LNCaP clone FGC (cell line): ENCODE measurements at regions not wholly inside any gene's neighbourhood (a gene's known extent, or its start where the extent isn't known, plus 50 kb on each side); places are given as distances from the start of the nearest gene placed in this dataset.
"Not testable (repeated sequence)": the region's sequence is repeated elsewhere in the genome, so short reads cannot be mapped to it uniquely, and the experiment has no call there.

ENCODE experiments used
- DNase-seq: peaks from one replicate; pipeline ENCODE4 v3.0.0-alpha.2; 2011; ENCODE audit warnings: low read depth
- H3K4me3 ChIP-seq: 2 replicates; pipeline ENCODE4 v1.5.1; 2011; ENCODE audit warnings: mild to moderate bottlenecking, low read depth, low read length, control low read depth
- CTCF ChIP-seq: IDR thresholded peaks from 2 replicates; pipeline ENCODE4 v1.5.1; 2012; ENCODE audit warnings: mild to moderate bottlenecking; ENCODE audit not compliant: control insufficient read depth, insufficient read depth; ENCODE audit errors: extremely low read depth

DNA sequence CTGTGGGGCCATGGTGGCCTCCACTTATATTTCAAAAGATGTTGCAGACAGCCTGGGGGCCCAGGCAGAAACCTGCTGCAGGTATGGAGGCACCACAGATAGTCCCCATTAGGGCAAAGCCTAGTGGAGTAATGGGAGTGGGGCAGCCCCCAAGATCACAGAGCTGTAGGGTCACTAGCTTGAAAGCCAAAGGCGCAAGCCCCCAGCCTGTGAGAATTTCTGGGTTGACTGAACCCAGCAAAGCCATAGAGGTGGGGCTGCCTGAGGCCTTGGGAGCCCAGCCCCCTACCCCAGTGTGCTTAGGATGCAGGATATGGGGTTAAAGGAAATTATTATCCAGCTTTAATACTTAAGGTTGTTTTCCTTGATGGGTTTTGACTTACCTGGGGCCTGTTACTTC, 165.3 kb upstream of the FBN2 start:
- no peak for DNase-seq
- no peak overlapping the region for H3K4me3 ChIP-seq
- TF ChIP-seq CTCF: no peak

DNA sequence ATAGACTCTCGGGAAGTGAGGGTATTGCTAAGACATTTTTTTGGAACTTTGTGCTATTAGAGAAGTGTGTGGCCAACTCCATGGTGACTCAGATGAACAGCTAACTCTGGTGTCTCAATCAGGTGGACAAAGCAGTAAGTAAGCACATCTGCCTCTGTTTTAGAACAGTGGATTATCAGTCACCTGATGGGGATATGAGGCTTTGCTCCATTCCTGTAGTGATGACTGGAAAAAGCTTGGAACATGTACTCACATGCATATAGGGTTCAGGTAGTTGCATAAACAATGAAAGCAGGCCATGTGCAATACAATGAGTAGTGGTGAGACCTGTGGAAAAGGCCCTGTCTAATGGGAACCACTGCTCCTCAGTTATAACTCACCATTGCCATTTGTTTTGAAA, 168.2 kb upstream of the FBN2 start:
- DNase-seq: no peak
- TF ChIP-seq CTCF: no peak
- H3K4me3 ChIP-seq: no peak overlapping the region

DNA sequence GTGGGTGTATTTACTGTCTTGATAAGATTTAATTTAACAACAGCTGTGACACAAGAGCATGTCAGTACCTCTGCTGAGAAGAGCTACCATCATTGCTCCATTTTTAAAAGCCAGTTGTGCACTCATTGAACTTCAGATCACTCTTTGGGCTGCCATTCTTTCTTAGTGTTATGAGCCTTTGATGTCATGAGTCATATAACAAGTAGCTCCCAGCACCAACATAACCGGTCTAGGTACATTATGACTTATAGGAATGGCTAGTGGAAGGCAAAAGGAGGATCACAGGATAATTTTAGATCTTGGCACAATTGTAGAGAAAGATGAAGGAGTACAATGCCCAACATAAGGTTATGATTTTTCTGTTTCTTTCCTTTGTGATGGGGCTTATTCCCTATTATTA, 170.8 kb upstream of the FBN2 start:
- no peak for DNase-seq
- TF ChIP-seq CTCF: no peak
- H3K4me3 ChIP-seq: no peak overlapping the region

GRCh38 chr5:128711216-128711615, 173.2 kb upstream of the FBN2 start:
- DNase-seq: no peak
- TF ChIP-seq CTCF: no peak
- H3K4me3 ChIP-seq: no peak overlapping the region

DNA sequence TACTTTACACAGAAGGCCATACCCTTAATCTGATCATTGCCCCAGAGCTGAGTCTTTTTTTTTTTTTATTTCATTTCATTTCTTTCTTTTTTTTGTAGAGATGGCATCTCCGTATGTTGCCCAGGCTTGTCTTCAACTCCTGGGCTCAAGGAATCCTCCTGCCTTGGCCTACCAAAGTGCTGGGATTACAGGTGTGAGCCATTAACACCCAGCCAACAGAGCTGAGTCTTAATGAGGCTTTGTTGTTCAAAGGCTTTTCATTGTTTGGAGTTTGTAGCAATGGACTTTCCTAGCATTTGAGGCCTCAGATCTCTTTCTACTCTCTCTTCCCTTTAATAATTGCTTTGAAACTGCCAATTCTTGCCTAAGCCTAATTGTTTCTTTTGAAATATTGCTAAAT, 176.5 kb upstream of the FBN2 start:
- no peak for TF ChIP-seq CTCF
- DNase-seq: no peak
- no peak overlapping the region for H3K4me3 ChIP-seq

- H3K4me3 ChIP-seq: no peak overlapping the region
- no peak for DNase-seq
- TF ChIP-seq CTCF: no peak
These were observed 184.5 kb upstream of the FBN2 start for GRCh38 chr5:128722551-128722950.

DNA sequence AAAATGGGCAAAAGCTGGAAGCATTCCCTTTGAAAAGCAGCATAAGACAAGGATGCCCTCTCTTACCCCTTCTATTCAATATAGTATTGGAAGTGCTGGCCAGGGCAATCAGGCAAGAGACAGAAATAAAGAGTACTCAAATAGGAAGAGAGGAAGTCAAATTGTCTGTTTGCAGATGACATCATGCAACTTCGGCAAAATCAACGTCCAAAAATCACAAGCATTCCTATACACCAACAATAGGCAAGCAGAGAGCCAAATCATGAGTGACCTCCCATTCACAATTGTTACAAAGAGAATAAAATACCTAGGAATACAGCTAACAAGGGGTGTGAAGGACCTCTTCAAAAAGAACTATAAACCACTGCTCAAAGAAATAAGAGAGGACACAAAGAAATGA, 192.0 kb upstream of the FBN2 start:
- not testable (repeated sequence) for H3K4me3 ChIP-seq, DNase-seq

GRCh38 chr5:128735656-128736055, 197.6 kb upstream of the FBN2 start:
- DNase-seq, H3K4me3 ChIP-seq: not testable (repeated sequence)
